Epidermal melanocyte (primary cell): ENCODE measurements at regions not wholly inside any gene's neighbourhood (a gene's known extent, or its start where the extent isn't known, plus 50 kb on each side); places are given as distances from the start of the nearest gene placed in this dataset.
"Not testable (repeated sequence)": the region's sequence is repeated elsewhere in the genome, so short reads cannot be mapped to it uniquely, and the experiment has no call there.

Source experiments
- DNase-seq: peaks from one replicate; pipeline ENCODE4 v3.0.0; 2011; ENCODE audit warnings: low spot score; ENCODE audit not compliant: insufficient read length

GRCh38 chr4:123599061-123599919 is 202.7 kb downstream of the SPRY1 start:
- DNase-seq = no peak

- DNase-seq = no peak
Observed at GRCh38 chr4:123599920-123600810, 203.6 kb downstream of the SPRY1 start.

- DNase-seq = peak; percentile 28
Observed at GRCh38 chr4:123600987-123601904, 204.7 kb downstream of the SPRY1 start.

GRCh38 chr4:123602007-123602406 is 205.4 kb downstream of the SPRY1 start:
- no peak for DNase-seq

GRCh38 chr4:123603165-123603564 is 206.6 kb downstream of the SPRY1 start:
- no peak for DNase-seq

- DNase-seq = not testable (repeated sequence)
Observed at GRCh38 chr4:123605797-123606196, 209.2 kb downstream of the SPRY1 start.

GRCh38 chr4:123606336-123606735 is 209.7 kb downstream of the SPRY1 start:
- DNase-seq = no peak

GRCh38 chr4:123606946-123607542 is 210.4 kb downstream of the SPRY1 start:
- no peak for DNase-seq

GRCh38 chr4:123609829-123610228 is 213.2 kb downstream of the SPRY1 start:
- DNase-seq = no peak

GRCh38 chr4:123613586-123614344 is 217.2 kb downstream of the SPRY1 start:
- no peak for DNase-seq

GRCh38 chr4:123615901-123616300 is 219.3 kb downstream of the SPRY1 start:
- no peak for DNase-seq

GRCh38 chr4:123616951-123617461 is 220.4 kb downstream of the SPRY1 start:
- DNase-seq = peak; percentile 80

- no peak for DNase-seq
Observed at GRCh38 chr4:123617791-123618190, 221.2 kb downstream of the SPRY1 start.

- DNase-seq = no peak
Observed at GRCh38 chr4:123618606-123619005, 222.0 kb downstream of the SPRY1 start.

GRCh38 chr4:123619326-123619725 is 222.7 kb downstream of the SPRY1 start:
- DNase-seq = no peak

- no peak for DNase-seq
Observed at GRCh38 chr4:123619895-123620294, 223.3 kb downstream of the SPRY1 start.

- no peak for DNase-seq
Observed at GRCh38 chr4:123621072-123621705, 224.6 kb downstream of the SPRY1 start.

GRCh38 chr4:123622572-123622971 is 226.0 kb downstream of the SPRY1 start:
- DNase-seq = no peak

GRCh38 chr4:123623611-123624010 is 227.0 kb downstream of the SPRY1 start:
- no peak for DNase-seq
